SK-N-MC (cell line): ENCODE measurements at regions not wholly inside any gene's neighbourhood (a gene's known extent, or its start where the extent isn't known, plus 50 kb on each side); places are given as distances from the start of the nearest gene placed in this dataset.
A peak's percentile ranks its signal among the peaks of the same experiment; 100 is the strongest.

Experiments
- DNase-seq: peaks from one replicate; pipeline ENCODE4 v3.0.0-alpha.2; 2011; ENCODE audit warnings: low read depth, low spot score
- H3K27ac ChIP-seq: fragments of 200-600 bp; sonication (generic); 2 replicates; pipeline ENCODE4 v1.5.1; 2016; ENCODE audit warnings: mixed run types
- H3K36me3 ChIP-seq: fragments of 200-600 bp; sonication (generic); 2 replicates; pipeline ENCODE4 v1.6.1; 2017; ENCODE audit warnings: antibody characterized with exemption, low read length, mixed read lengths; ENCODE audit not compliant: insufficient read depth
- H3K4me3 ChIP-seq: fragments of 200-600 bp; sonication (generic); 2 replicates; pipeline ENCODE4 v1.5.1; 2016
- H3K9ac ChIP-seq: fragments of 200-600 bp; sonication (generic); 2 replicates; pipeline ENCODE4 v1.8.0; 2017; ENCODE audit warnings: mixed run types, mixed read lengths; ENCODE audit not compliant: insufficient read length
- H3K9me3 ChIP-seq: fragments of 200-600 bp; sonication (generic); 2 replicates; pipeline ENCODE4 v1.6.1; 2017; ENCODE audit warnings: low read depth, mild to moderate bottlenecking, antibody characterized with exemption, low read length, moderate library complexity, mixed read lengths
- EZH2 ChIP-seq: fragments of 200-600 bp; sonication (generic); IDR thresholded peaks from one replicate; pipeline ENCODE4 v1.6.1; 2017; ENCODE audit warnings: antibody characterized with exemption
- FOXP2 ChIP-seq: optimal IDR thresholded peaks from 2 replicates; pipeline ENCODE3; 2011; ENCODE audit warnings: mild to moderate bottlenecking, moderate library complexity; ENCODE audit not compliant: insufficient read depth; ENCODE audit errors: extremely low read length, control extremely low read depth
- POLR2AphosphoS5 ChIP-seq: IDR thresholded peaks from 2 replicates; pipeline ENCODE4 v1.6.1; 2012; ENCODE audit warnings: mild to moderate bottlenecking, low read depth, low read length, borderline replicate concordance

DNA sequence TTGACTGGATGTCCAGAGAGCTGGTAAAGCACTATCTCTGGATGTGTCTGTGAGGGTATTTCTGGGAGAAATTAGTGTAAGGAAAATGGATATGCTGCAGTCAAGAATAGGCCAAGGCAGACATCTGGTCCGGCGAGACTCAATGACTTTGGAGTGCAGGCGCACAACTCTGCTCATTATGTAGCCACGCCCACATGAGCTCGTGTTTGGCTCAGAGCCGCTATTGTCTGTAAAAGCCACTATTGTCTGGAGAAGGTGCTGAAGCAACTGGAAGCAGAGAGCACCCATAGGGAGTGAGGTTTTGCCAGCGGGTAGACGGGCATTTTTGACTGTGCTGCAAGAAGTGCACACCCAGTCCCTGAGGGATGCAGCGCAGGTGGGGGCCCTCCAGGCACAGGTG lies 305.0 kb upstream of the POU3F2 start:
- Histone ChIP-seq H3K9ac (no peak overlapping the region), H3K9me3 (no peaks in the 10 kb centered on the region), H3K36me3 (no peaks in the 10 kb centered on the region), H3K27ac (no peak overlapping the region), H3K4me3 (no peak overlapping the region)
- no peak for DNase-seq
- TF ChIP-seq POLR2AphosphoS5 (no peak), EZH2 (no peak), FOXP2 (no peak)

DNA sequence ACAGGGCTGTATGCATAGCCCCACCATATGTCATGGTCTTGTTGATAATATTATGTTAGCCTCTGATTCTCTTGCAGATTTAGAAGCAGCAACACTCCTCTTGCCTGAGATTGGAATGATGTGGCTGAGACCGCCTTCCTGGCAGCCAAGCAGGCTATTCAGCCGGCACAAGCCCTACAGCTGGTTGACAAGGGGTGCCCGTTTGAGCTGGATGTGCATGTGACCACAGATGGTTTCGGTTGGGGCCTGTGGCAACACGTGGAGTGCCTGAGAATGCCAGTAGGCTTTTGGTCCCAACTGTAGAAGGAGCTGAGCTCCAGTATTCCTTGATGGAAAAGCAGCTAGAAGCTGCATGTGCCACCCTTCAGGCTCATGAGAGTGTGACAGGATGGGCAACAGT lies 303.6 kb upstream of the POU3F2 start:
- Histone ChIP-seq H3K4me3 (no peak overlapping the region), H3K27ac (no peak overlapping the region), H3K36me3 (no peaks in the 10 kb centered on the region), H3K9me3 (no peaks in the 10 kb centered on the region), H3K9ac (no peak overlapping the region)
- DNase-seq, result no peak
- TF ChIP-seq POLR2AphosphoS5 (no peak), FOXP2 (no peak), EZH2 (no peak)

DNA sequence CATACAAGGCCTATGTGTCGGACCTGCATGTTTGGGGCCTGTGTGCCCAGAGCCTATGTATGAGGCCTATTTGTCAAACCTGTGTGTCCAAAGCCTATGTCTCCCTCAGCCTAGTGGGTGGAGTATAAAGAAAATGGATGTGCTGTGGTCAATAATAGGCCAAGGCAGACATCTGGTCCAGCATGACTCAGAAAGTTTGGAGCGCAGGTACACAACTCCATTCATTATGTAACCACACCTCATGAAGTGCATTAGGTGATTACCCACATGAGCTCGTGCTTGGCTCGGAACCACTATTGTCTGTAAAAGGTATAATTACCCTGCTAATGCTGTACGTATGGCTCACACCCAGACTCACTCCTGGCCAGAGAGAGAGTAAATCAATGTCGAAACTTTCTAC lies 302.4 kb upstream of the POU3F2 start:
- Histone ChIP-seq H3K9me3 (no peaks in the 10 kb centered on the region), H3K27ac (no peak overlapping the region), H3K36me3 (no peaks in the 10 kb centered on the region), H3K9ac (no peak overlapping the region), H3K4me3 (no peak overlapping the region)
- no peak for DNase-seq
- TF ChIP-seq EZH2 (no peak), FOXP2 (no peak), POLR2AphosphoS5 (no peak)

DNA sequence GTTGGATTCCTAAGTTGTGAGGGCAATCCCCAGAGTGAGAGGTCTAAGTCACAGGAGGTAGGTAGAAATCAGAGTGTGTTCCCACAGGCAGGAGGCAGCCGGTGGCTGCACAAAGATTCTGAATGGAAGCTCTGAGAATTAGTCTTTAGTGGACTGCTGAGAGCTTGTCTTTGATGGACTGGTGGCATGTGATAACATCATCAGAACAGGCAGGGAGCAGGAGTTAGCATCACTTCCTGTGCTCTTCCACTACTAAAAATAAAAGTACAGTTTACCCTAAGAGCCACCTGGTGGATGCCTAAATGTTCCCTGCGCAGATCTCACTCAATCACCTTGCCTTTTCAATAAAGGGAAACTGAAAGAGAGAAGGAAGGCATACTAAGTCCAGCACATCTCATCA lies 294.6 kb upstream of the POU3F2 start:
- H3K9ac ChIP-seq, result no peak overlapping the region
- no peak for DNase-seq

DNA sequence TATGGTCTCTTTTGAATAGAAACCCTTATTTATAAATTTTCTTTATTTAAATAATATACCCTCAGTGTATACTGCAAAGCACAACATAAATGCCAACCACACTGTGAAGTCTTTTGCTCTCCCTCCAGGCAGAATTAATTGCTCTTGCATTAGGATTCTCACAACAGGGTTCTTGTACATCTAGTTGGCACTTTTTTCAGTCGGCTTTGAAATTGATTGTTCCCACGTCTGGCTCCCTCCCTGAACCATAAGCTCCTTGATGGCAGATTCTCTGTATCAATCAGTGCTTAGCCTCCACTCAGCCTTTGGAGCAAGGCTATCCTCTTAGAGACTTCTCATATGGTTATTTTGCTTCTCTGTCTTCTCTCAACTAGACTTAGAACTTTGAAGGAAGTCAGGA lies 288.0 kb upstream of the POU3F2 start:
- no peak; the same call in 1 of the 2 replicates for TF ChIP-seq POLR2AphosphoS5
- TF ChIP-seq EZH2, result no peak
- no peak for TF ChIP-seq FOXP2
- Histone ChIP-seq H3K4me3 (peak overlapping the region; percentile 51), H3K9me3 (no peaks in the 10 kb centered on the region), H3K27ac (peak overlapping the region; percentile 78), H3K36me3 (no peaks in the 10 kb centered on the region), H3K9ac (peak overlapping the region; percentile 7)
- DNase-seq, result no peak

More for the DNA sequence above, 294.6 kb upstream of the POU3F2 start:
- Histone ChIP-seq H3K36me3 (no peaks in the 10 kb centered on the region), H3K27ac (peak overlapping the region; percentile 75), H3K4me3 (no peak overlapping the region), H3K9me3 (no peaks in the 10 kb centered on the region)
- TF ChIP-seq POLR2AphosphoS5 (no peak), EZH2 (no peak), FOXP2 (no peak)

DNA sequence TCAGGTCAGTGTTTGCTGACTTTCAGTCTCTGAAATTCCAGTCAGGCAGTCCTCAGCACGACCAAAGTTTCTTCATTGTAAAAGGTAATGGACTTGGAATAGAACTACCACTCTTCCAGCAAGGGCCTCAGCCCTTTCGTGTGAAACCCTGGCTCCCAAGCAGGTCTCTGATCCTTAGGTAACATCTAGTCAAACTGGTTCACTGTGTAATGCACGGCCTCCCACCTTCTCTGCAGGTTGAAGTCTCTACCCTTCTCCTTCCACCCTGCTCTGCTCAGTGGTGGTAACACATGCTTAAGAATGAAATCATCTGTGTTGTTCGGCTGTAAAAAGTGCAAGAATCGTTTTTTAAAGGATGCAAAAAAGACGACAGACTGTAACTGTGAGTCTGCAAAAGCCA lies 287.2 kb upstream of the POU3F2 start:
- Histone ChIP-seq H3K9ac (no peak overlapping the region), H3K9me3 (no peaks in the 10 kb centered on the region), H3K27ac (peak overlapping the region; percentile 4; the same call in 1 of the 2 replicates), H3K36me3 (no peaks in the 10 kb centered on the region), H3K4me3 (no peak overlapping the region)
- no peak for TF ChIP-seq POLR2AphosphoS5
- TF ChIP-seq FOXP2, result no peak
- no peak for TF ChIP-seq EZH2
- DNase-seq, result no peak

DNA sequence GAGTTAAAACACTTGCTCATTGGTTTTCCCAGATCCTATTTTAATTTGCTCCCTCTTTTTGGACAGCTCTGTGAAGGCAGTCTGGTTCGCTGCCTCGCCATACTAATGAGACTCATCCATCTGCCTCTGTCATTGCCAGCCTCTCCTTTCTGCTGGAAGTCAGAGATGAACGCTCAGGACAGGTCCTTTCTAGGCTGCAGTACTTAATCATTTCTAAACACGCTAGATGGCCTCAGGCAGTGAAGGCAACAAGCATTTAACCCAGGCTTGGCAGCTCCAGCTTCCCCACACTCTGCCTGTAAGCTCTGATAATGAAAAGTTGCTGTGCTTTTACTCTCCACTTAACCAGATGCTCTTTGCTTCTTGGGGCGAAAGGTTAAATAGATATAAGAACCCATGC lies 286.7 kb upstream of the POU3F2 start:
- no peak for TF ChIP-seq POLR2AphosphoS5
- TF ChIP-seq FOXP2, result no peak
- TF ChIP-seq EZH2, result no peak
- Histone ChIP-seq H3K9me3 (no peaks in the 10 kb centered on the region), H3K4me3 (no peak overlapping the region), H3K9ac (no peak overlapping the region), H3K36me3 (no peaks in the 10 kb centered on the region), H3K27ac (0 out of 2 replicates have a peak overlapping the region, but pooled peaks have one; percentile 4)
- no peak for DNase-seq

DNA sequence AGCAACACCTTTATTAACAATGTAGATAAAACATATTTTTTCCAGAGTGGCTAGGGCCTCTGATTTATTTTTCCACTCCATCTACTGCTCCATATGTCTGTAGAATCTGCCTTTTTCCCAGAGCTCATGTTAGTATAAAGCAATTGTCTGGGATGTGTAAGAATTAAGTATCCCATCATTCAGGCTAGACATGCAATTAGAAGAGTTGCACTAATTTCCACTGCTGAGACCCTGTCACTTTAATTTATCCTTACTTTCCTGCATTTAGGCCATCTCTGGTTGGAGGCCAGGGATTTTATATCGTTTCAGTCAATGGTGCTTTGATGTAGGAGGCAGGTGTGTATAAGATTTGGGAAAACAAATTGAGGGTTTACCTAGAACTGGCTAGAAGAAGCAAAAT lies 286.1 kb upstream of the POU3F2 start:
- Histone ChIP-seq H3K27ac (no peak overlapping the region), H3K36me3 (no peaks in the 10 kb centered on the region), H3K9me3 (no peaks in the 10 kb centered on the region), H3K4me3 (no peak overlapping the region), H3K9ac (no peak overlapping the region)
- TF ChIP-seq EZH2 (no peak), POLR2AphosphoS5 (no peak), FOXP2 (no peak)
- no peak for DNase-seq

DNA sequence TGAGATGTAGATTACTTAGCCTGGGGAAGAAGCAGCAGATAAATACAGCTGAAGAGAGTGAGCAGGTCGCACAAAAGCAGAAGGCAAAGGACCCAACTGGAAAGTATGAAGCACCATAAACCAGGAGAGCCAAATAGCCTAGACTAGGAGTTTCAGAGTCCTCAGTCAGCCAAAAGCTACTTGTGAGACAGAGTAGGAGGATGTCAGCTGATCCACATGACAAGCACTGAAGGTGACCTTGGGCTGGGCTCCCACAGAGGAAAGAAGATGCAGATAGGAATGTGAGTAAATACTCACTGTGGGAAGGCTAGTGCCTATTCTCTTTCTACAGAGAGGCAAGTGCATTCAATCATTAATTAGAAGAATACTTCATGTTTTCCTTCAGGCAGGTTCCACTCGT lies 274.0 kb upstream of the POU3F2 start:
- H3K27ac ChIP-seq, result no peak overlapping the region
- no peak overlapping the region for H3K4me3 ChIP-seq
- H3K9me3 ChIP-seq, result no peaks in the 10 kb centered on the region
- no peak overlapping the region for H3K9ac ChIP-seq
- TF ChIP-seq POLR2AphosphoS5 (no peak), EZH2 (no peak), FOXP2 (no peak)
- no peak for DNase-seq
- no peaks in the 10 kb centered on the region for H3K36me3 ChIP-seq
